ENCODE measurements at regions not wholly inside any gene's neighbourhood (a gene's known extent, or its start where the extent isn't known, plus 50 kb on each side); places are given as distances from the start of the nearest gene placed in this dataset.

- Histone ChIP-seq H3K27ac (ENCODE audit: low read depth, low read length) (no peak overlapping the region), H3K4me3 (ENCODE audit: low read length) (peak overlapping the region; percentile 68), H3K27me3 (ENCODE audit: control insufficient read depth, insufficient read depth, low read length, poor library complexity, severe bottlenecking) (no peaks in the 10 kb centered on the region), H3K4me1 (ENCODE audit: control insufficient read depth, insufficient read depth, low read length) (peaks cover 8% of the 10 kb centered on the region), H3K36me3 (ENCODE audit: control insufficient read depth, insufficient read depth, low read length) (no peaks in the 10 kb centered on the region), H3K9ac (ENCODE audit: extremely low read depth, low read length, poor library complexity, severe bottlenecking) (no peak overlapping the region), H3K9me3 (ENCODE audit: control insufficient read depth, low read length) (peaks cover 86% of the 10 kb centered on the region)
- H3K4me1 Mint-ChIP-seq, result peaks cover 27% of the 10 kb centered on the region
- 92 to 100% methylated on average over 1 of the region's 1 CpG for WGBS, 2 experiments (ENCODE audit: insufficient coverage in 1 of 2, insufficient read length in 1 of 2)
- H3K27ac Mint-ChIP-seq, result no peak overlapping the region
- no peak for TF ChIP-seq CTCF (conservative IDR thresholded peaks at IDR 0.05)
- no peaks in the 10 kb centered on the region for H3K27me3 Mint-ChIP-seq (ENCODE audit: insufficient read depth)
- H3K36me3 Mint-ChIP-seq (ENCODE audit: low read depth), result peaks cover 38% of the 10 kb centered on the region
- H3K4me3 Mint-ChIP-seq, result no peak overlapping the region
- H3K9me3 Mint-ChIP-seq, result peaks cover 78% of the 10 kb centered on the region
- no peak for DNase-seq
These were observed 257.6 kb upstream of the CLNK start for GRCh38 chr4:10942156-10942555.

- DNase-seq, result no peak
- Mint-ChIP-seq H3K27ac (no peak overlapping the region), H3K4me1 (peaks cover 16% of the 10 kb centered on the region), H3K27me3 (ENCODE audit: insufficient read depth) (no peaks in the 10 kb centered on the region), H3K36me3 (ENCODE audit: low read depth) (no peaks in the 10 kb centered on the region), H3K9me3 (no peaks in the 10 kb centered on the region), H3K4me3 (no peak overlapping the region)
- no peaks in the 10 kb centered on the region for H3K27me3 ChIP-seq (ENCODE audit: control insufficient read depth, insufficient read depth, low read length, poor library complexity, severe bottlenecking)
- no peak overlapping the region for H3K4me3 ChIP-seq (ENCODE audit: low read length)
- no peaks in the 10 kb centered on the region for H3K36me3 ChIP-seq (ENCODE audit: control insufficient read depth, insufficient read depth, low read length)
- H3K9me3 ChIP-seq (ENCODE audit: control insufficient read depth, low read length), result no peaks in the 10 kb centered on the region
- H3K9ac ChIP-seq (ENCODE audit: extremely low read depth, low read length, poor library complexity, severe bottlenecking), result no peak overlapping the region
- no peak for TF ChIP-seq CTCF (conservative IDR thresholded peaks at IDR 0.05)
- H3K4me1 ChIP-seq (ENCODE audit: control insufficient read depth, insufficient read depth, low read length), result peaks cover 7% of the 10 kb centered on the region
- WGBS, 2 experiments (ENCODE audit: insufficient coverage in 1 of 2, insufficient read length in 1 of 2), result 73% methylated on average over 2 of the region's 2 CpGs; no CpG with 5 or more reads in 1 of the 2 experiments
- no peak overlapping the region for H3K27ac ChIP-seq (ENCODE audit: low read depth, low read length)
These were observed 245.2 kb upstream of the CLNK start for GRCh38 chr4:10929818-10930217.

GRCh38 chr4:10925996-10926395, 241.4 kb upstream of the CLNK start:
- Histone ChIP-seq H3K27me3 (ENCODE audit: control insufficient read depth, insufficient read depth, low read length, poor library complexity, severe bottlenecking) (no peaks in the 10 kb centered on the region), H3K27ac (ENCODE audit: low read depth, low read length) (no peak overlapping the region), H3K4me1 (ENCODE audit: control insufficient read depth, insufficient read depth, low read length) (peaks cover 7% of the 10 kb centered on the region), H3K9me3 (ENCODE audit: control insufficient read depth, low read length) (no peaks in the 10 kb centered on the region), H3K4me3 (ENCODE audit: low read length) (no peak overlapping the region), H3K36me3 (ENCODE audit: control insufficient read depth, insufficient read depth, low read length) (no peaks in the 10 kb centered on the region), H3K9ac (ENCODE audit: extremely low read depth, low read length, poor library complexity, severe bottlenecking) (no peak overlapping the region)
- no peak for TF ChIP-seq CTCF (conservative IDR thresholded peaks at IDR 0.05)
- WGBS, 2 experiments (ENCODE audit: insufficient coverage in 1 of 2, insufficient read length in 1 of 2), result 73 to 83% methylated on average over 1 to 3 of the region's 3 CpGs
- Mint-ChIP-seq H3K27ac (no peak overlapping the region), H3K4me1 (peaks cover 21% of the 10 kb centered on the region), H3K9me3 (no peaks in the 10 kb centered on the region), H3K27me3 (ENCODE audit: insufficient read depth) (no peaks in the 10 kb centered on the region), H3K4me3 (no peak overlapping the region), H3K36me3 (ENCODE audit: low read depth) (no peaks in the 10 kb centered on the region)
- no peak for DNase-seq
